H1 (cell line): ENCODE measurements at regions not wholly inside any gene's neighbourhood (a gene's known extent, or its start where the extent isn't known, plus 50 kb on each side); places are given as distances from the start of the nearest gene placed in this dataset.

Experiments
- CTCF ChIA-PET: fragments of 300-600 bp; sonication (Branson Sonifier 250); formaldehyde crosslinking; loops from one replicate; lab custom pipeline; 2021; ENCODE audit not compliant: partially characterized antibody; lab: Charles Lee
- POLR2A ChIA-PET: fragments of 300-600 bp; sonication (Branson Sonifier 250); formaldehyde crosslinking; loops from one replicate; lab custom pipeline; 2021; ENCODE audit warnings: inconsistent platforms; ENCODE audit not compliant: partially characterized antibody; lab: Charles Lee
- DNase-seq, 2 experiments: peaks; one replicate each; pipeline versions ENCODE4 v3.0.0 to v3.0.0-alpha.2; 2010 to 2022; ENCODE audit warnings: low spot score in 2 of 2, low read depth in 1 of 2, mixed read lengths in 1 of 2
- FAIRE-seq: peaks from 2 replicates; lab custom pipeline; 2011; peaks lifted over from hg19 to GRCh38; lab: Jason Lieb, UNC
- H2AFZ ChIP-seq: 2 replicates; pipeline ENCODE4 v1.8.1; 2012; ENCODE audit warnings: low read length, inconsistent platforms
- H2AK5ac ChIP-seq: 2 replicates; pipeline ENCODE4 v1.6.1; 2013; ENCODE audit warnings: low read depth, low read length
- H2BK120ac ChIP-seq: replicated peaks from 2 replicates; pipeline ENCODE3; 2013; ENCODE audit warnings: low read depth, low read length, inconsistent platforms
- H2BK12ac ChIP-seq: 2 replicates; pipeline ENCODE4 v1.6.1; 2013; ENCODE audit warnings: low read depth, low read length
- H2BK15ac ChIP-seq: 2 replicates; pipeline ENCODE4 v1.6.1; 2013; ENCODE audit warnings: low read length
- H2BK20ac ChIP-seq: 2 replicates; pipeline ENCODE4 v1.6.1; 2013; ENCODE audit warnings: low read length
- H2BK5ac ChIP-seq: 2 replicates; pipeline ENCODE4 v1.6.1; 2013; ENCODE audit warnings: low read depth, low read length
- H3K14ac ChIP-seq: 2 replicates; pipeline ENCODE4 v1.6.1; 2013; ENCODE audit warnings: inconsistent platforms; ENCODE audit not compliant: insufficient read length
- H3K18ac ChIP-seq: 2 replicates; pipeline ENCODE4 v1.6.1; 2013; ENCODE audit warnings: low read length; ENCODE audit errors: extremely low read depth
- H3K23ac ChIP-seq: 2 replicates; pipeline ENCODE4 v1.6.1; 2013; ENCODE audit warnings: inconsistent platforms; ENCODE audit not compliant: insufficient read length
- H3K23me2 ChIP-seq: 2 replicates; pipeline ENCODE4 v1.6.1; 2013; ENCODE audit warnings: low read depth, low read length
- H3K27ac ChIP-seq: 2 replicates; pipeline ENCODE4 v1.6.1; 2011; ENCODE audit warnings: low read depth, low read length, inconsistent platforms
- H3K27me3 ChIP-seq, 4 experiments: replicated peaks in 1 of 4; 1 replicate in 1 of 4; 2 replicates in 3 of 4; pipeline versions ENCODE4 v1.6.1 to v1.8.1; 2011 to 2013; ENCODE audit warnings: low read length in 3 of 4, mild to moderate bottlenecking in 3 of 4, inconsistent platforms in 2 of 4, mixed read lengths in 2 of 4, moderate library complexity in 1 of 4; ENCODE audit not compliant: control insufficient read depth in 3 of 4, insufficient read depth in 3 of 4; ENCODE audit errors: extremely low read depth in 1 of 4
- H3K36me3 ChIP-seq, 4 experiments: 2 replicates each; pipeline versions ENCODE4 v1.6.1 to v1.8.1; 2011 to 2013; ENCODE audit warnings: mild to moderate bottlenecking in 4 of 4, low read length in 3 of 4, moderate library complexity in 2 of 4, control low read depth in 1 of 4, inconsistent platforms in 1 of 4; ENCODE audit not compliant: insufficient read depth in 4 of 4, control insufficient read depth in 2 of 4
- H3K4ac ChIP-seq: replicated peaks from 2 replicates; pipeline ENCODE3; 2013; ENCODE audit warnings: low read length, low read depth, mixed read lengths, inconsistent platforms; ENCODE audit not compliant: insufficient read length
- H3K4me1 ChIP-seq, 4 experiments: replicated peaks in 1 of 4; 1 replicate in 1 of 4; 2 replicates in 3 of 4; pipeline versions ENCODE4 v1.6.1 to v1.8.1; 2011 to 2013; ENCODE audit warnings: low read length in 3 of 4, inconsistent platforms in 2 of 4, mixed read lengths in 1 of 4; ENCODE audit not compliant: insufficient read depth in 4 of 4, control insufficient read depth in 3 of 4
- H3K4me2 ChIP-seq, 2 experiments: 2 replicates each; pipeline versions ENCODE4 v1.6.1 to v1.8.1; 2011 to 2013; ENCODE audit warnings: low read depth in 2 of 2, low read length in 2 of 2, control low read depth in 1 of 2, inconsistent platforms in 1 of 2, mild to moderate bottlenecking in 1 of 2; ENCODE audit not compliant: insufficient read depth in 1 of 2
- H3K4me3 ChIP-seq, 4 experiments: fragments of 200-600, 300-600 bp in 1 of 4; sonication (generic), shearing (Covaris generic), sonication (Bioruptor Twin) in 1 of 4; 2 replicates each; pipeline versions ENCODE4 v1.5.1 to v1.8.1; 2011 to 2016; ENCODE audit warnings: low read length in 4 of 4, low read depth in 3 of 4, control low read depth in 2 of 4, inconsistent platforms in 2 of 4, mild to moderate bottlenecking in 2 of 4, mixed read lengths in 1 of 4, moderate library complexity in 1 of 4; ENCODE audit not compliant: insufficient read depth in 2 of 4; ENCODE audit errors: extremely low read depth in 1 of 4
- H3K56ac ChIP-seq: replicated peaks from 2 replicates; pipeline ENCODE3; 2013; ENCODE audit warnings: low read depth, mild to moderate bottlenecking, mixed read lengths, low read length, inconsistent platforms; ENCODE audit not compliant: insufficient read length
- H3K79me1 ChIP-seq: 2 replicates; pipeline ENCODE4 v1.6.1; 2013; ENCODE audit warnings: low read depth, low read length, control low read depth
- H3K79me2 ChIP-seq, 2 experiments: 2 replicates each; pipeline versions ENCODE4 v1.6.1 to v1.8.1; 2012 to 2013; ENCODE audit warnings: low read length in 2 of 2, mild to moderate bottlenecking in 2 of 2, inconsistent platforms in 1 of 2; ENCODE audit not compliant: insufficient read depth in 2 of 2, control insufficient read depth in 1 of 2
- H3K9ac ChIP-seq, 4 experiments: replicated peaks in 1 of 4; 1 replicate in 1 of 4; 2 replicates in 3 of 4; pipeline versions ENCODE4 v1.6.1 to v1.8.1; 2011 to 2013; ENCODE audit warnings: low read depth in 3 of 4, low read length in 3 of 4, control low read depth in 2 of 4, mild to moderate bottlenecking in 2 of 4, moderate library complexity in 2 of 4, inconsistent platforms in 1 of 4; ENCODE audit errors: extremely low read depth in 1 of 4
- H3K9me3 ChIP-seq, 2 experiments: 2 replicates each; pipeline versions ENCODE4 v1.6.1 to v1.8.1; 2012 to 2013; ENCODE audit warnings: mild to moderate bottlenecking in 2 of 2, moderate library complexity in 2 of 2, control low read depth in 1 of 2, inconsistent platforms in 1 of 2, low read depth in 1 of 2, low read length in 1 of 2, mixed read lengths in 1 of 2; ENCODE audit not compliant: insufficient read depth in 2 of 2
- H4K20me1 ChIP-seq, 2 experiments: replicated peaks in 1 of 2; 2 replicates each; pipeline versions ENCODE3 to v1.8.1; 2011 to 2013; ENCODE audit warnings: inconsistent platforms in 2 of 2, low read length in 2 of 2, mild to moderate bottlenecking in 1 of 2; ENCODE audit not compliant: insufficient read depth in 2 of 2, control insufficient read depth in 1 of 2
- H4K5ac ChIP-seq: 2 replicates; pipeline ENCODE4 v1.6.1; 2013; ENCODE audit warnings: low read length, low read depth, mixed read lengths, inconsistent platforms; ENCODE audit not compliant: insufficient read length
- H4K8ac ChIP-seq: 2 replicates; pipeline ENCODE4 v1.8.0; 2013; ENCODE audit warnings: mild to moderate bottlenecking, moderate library complexity, low read length, inconsistent platforms; ENCODE audit not compliant: insufficient read depth; ENCODE audit errors: extremely low read depth
- H4K91ac ChIP-seq: replicated peaks from 2 replicates; pipeline ENCODE3; 2013; ENCODE audit warnings: low read length, mixed read lengths, inconsistent platforms; ENCODE audit not compliant: insufficient read length
- ATF3 ChIP-seq: IDR thresholded peaks from 2 replicates; pipeline ENCODE4 v1.6.1; 2011; ENCODE audit warnings: low read depth, mild to moderate bottlenecking, low read length; ENCODE audit not compliant: insufficient read depth
- CBX5 ChIP-seq: fragments of 300-800, 300-1000 bp; sonication (generic); IDR thresholded peaks from 2 replicates; pipeline ENCODE4 v1.7.1; 2016; ENCODE audit warnings: antibody characterized with exemption, low read length, low read depth
- CREB1 ChIP-seq: IDR thresholded peaks from 2 replicates; pipeline ENCODE4 v1.6.1; 2012; ENCODE audit warnings: inconsistent platforms
- CTCF ChIP-seq, 3 experiments: IDR thresholded peaks; 1 replicate in 2 of 3; 2 replicates in 1 of 3; pipeline versions ENCODE4 v1.5.1 to v1.6.1; 2011; ENCODE audit warnings: low read length in 3 of 3, mild to moderate bottlenecking in 3 of 3, inconsistent platforms in 2 of 3, low read depth in 1 of 3, moderate library complexity in 1 of 3; ENCODE audit not compliant: insufficient read depth in 1 of 3; ENCODE audit errors: control extremely low read depth in 1 of 3
- MAX ChIP-seq: IDR thresholded peaks from 2 replicates; pipeline ENCODE4 v1.6.1; 2012; ENCODE audit warnings: inconsistent platforms
- PHF8 ChIP-seq: fragments of 200-600 bp; sonication (generic); conservative IDR thresholded peaks from 2 replicates; pipeline ENCODE4 v1.7.1; 2012; ENCODE audit warnings: low read depth, mild to moderate bottlenecking, inconsistent platforms, low read length, moderate library complexity
- RFX5 ChIP-seq: IDR thresholded peaks from 2 replicates; pipeline ENCODE4 v1.6.1; 2011; ENCODE audit warnings: low read depth, low read length, improper control_type of control experiment, borderline replicate concordance
- SP1 ChIP-seq: IDR thresholded peaks from 2 replicates; pipeline ENCODE4 v1.6.1; 2011; ENCODE audit warnings: low read depth, low read length
- SP4 ChIP-seq: IDR thresholded peaks from 2 replicates; pipeline ENCODE4 v1.6.1; 2012; ENCODE audit warnings: low read length, inconsistent platforms
- YY1 ChIP-seq: IDR thresholded peaks from 2 replicates; pipeline ENCODE4 v1.6.1; 2011; ENCODE audit warnings: low read depth, mild to moderate bottlenecking, low read length
- WGBS, 2 experiments: shearing (Covaris generic) in 1 of 2; methylation state at CpG; one replicate each; pipeline versions ENCODE4 v1.1.6 to v1.1.7; 2013 to 2015; ENCODE audit warnings: low lambda C conversion rate in 2 of 2, mixed read lengths in 2 of 2, inconsistent platforms in 1 of 2, low coverage in 1 of 2, missing lambda C conversion rate in 1 of 2; ENCODE audit not compliant: insufficient replicate concordance in 2 of 2, insufficient coverage in 1 of 2, insufficient read length in 1 of 2; ENCODE audit errors: extremely low coverage in 1 of 2, missing lambda C conversion rate in 1 of 2; 5-methylcytosine and 5-hydroxymethylcytosine counted together

GRCh38 chr2:221166292-221166691 is 405.8 kb downstream of the EPHA4 start:
- no peaks in the 10 kb centered on the region for H3K27me3 ChIP-seq
- no peak overlapping the region for H2AK5ac ChIP-seq
- H4K8ac ChIP-seq, result no peak overlapping the region
- H2BK120ac ChIP-seq, result no peak overlapping the region
- no peak overlapping the region for H4K5ac ChIP-seq
- no peak overlapping the region for H3K14ac ChIP-seq
- POLR2A ChIA-PET, result no interaction called here
- no peak overlapping the region for H3K4me3 ChIP-seq
- H3K23ac ChIP-seq, result no peak overlapping the region
- H2AFZ ChIP-seq, result 0 out of 2 replicates have a peak overlapping the region, but pooled peaks have one; percentile 40
- CTCF ChIA-PET, result interaction anchor here (1.3 kb wide), 1 partner anchor 8 kb away, joined by 3 read pairs; no protein-coding TSS in a partner anchor
- H2BK15ac ChIP-seq, result 0 out of 2 replicates have a peak overlapping the region, but pooled peaks have one; percentile 25
- H3K4me2 ChIP-seq, result no peak overlapping the region
- no peak overlapping the region for H3K56ac ChIP-seq
- no peak overlapping the region for H3K4ac ChIP-seq
- no peak overlapping the region for H4K91ac ChIP-seq
- no peaks in the 10 kb centered on the region for H3K79me1 ChIP-seq
- H3K79me2 ChIP-seq, result no peaks in the 10 kb centered on the region
- H3K36me3 ChIP-seq, result no peaks in the 10 kb centered on the region
- no peak overlapping the region for H3K9ac ChIP-seq
- 96% methylated on average over 7 of the region's 7 CpGs; no CpG with 5 or more reads in 1 of the 2 experiments for WGBS, 2 experiments
- H3K18ac ChIP-seq, result no peak overlapping the region
- no peaks in the 10 kb centered on the region for H4K20me1 ChIP-seq
- no peak overlapping the region for H2BK12ac ChIP-seq
- H3K9me3 ChIP-seq, result peaks cover 0 to 3% of the 10 kb centered on the region in 2 experiments; a peak in 1 of 4 replicates
- H2BK20ac ChIP-seq, result no peak overlapping the region
- H3K4me1 ChIP-seq, result no peaks in the 10 kb centered on the region
- no peak overlapping the region for H2BK5ac ChIP-seq
- DNase-seq (no peak), FAIRE-seq (no peak)
- peaks cover 2% of the 10 kb centered on the region; the same call in 1 of the 2 replicates for H3K23me2 ChIP-seq
- H3K27ac ChIP-seq, result no peak overlapping the region
- TF ChIP-seq PHF8 (no peak), RFX5 (no peak), SP1 (no peak), ATF3 (no peak), CTCF (IDR thresholded peaks at IDR 0.05; ENCODE audit: control extremely low read depth in 1 of 3, insufficient read depth in 1 of 3, low read depth in 1 of 3, low read length in 3 of 3) (no peak), YY1 (no peak), SP4 (no peak), CBX5 (no peak), CREB1 (no peak), MAX (no peak)
